Spinal cord (tissue), 9 donors: ENCODE measurements at regions not wholly inside any gene's neighbourhood (a gene's known extent, or its start where the extent isn't known, plus 50 kb on each side); places are given as distances from the start of the nearest gene placed in this dataset.
A peak's percentile ranks its signal among the peaks of the same experiment; 100 is the strongest.

Source experiments
- DNase-seq, 6 donors: peaks; one replicate each; pipeline versions ENCODE4 v3.0.0 to v3.0.0-alpha.2; 2013 to 2015; ENCODE audit warnings: low spot score in 6 of 6, low read depth in 4 of 6
- H3K27ac ChIP-seq: one replicate; pipeline ENCODE4 v1.5.1; 2013; ENCODE audit warnings: low read depth, low read length, control low read depth
- H3K27me3 ChIP-seq: one replicate; pipeline ENCODE4 v1.6.1; 2013; ENCODE audit warnings: low read length; ENCODE audit not compliant: control insufficient read depth, insufficient read depth
- H3K36me3 ChIP-seq: one replicate; pipeline ENCODE4 v1.6.1; 2013; ENCODE audit warnings: low read length; ENCODE audit not compliant: control insufficient read depth, insufficient read depth
- H3K4me1 ChIP-seq: one replicate; pipeline ENCODE4 v1.6.1; 2013; ENCODE audit warnings: low read length; ENCODE audit not compliant: control insufficient read depth, insufficient read depth
- H3K4me3 ChIP-seq: one replicate; pipeline ENCODE4 v1.5.1; 2013; ENCODE audit warnings: low read depth, low read length, control low read depth
- H3K9me3 ChIP-seq: one replicate; pipeline ENCODE4 v1.6.1; 2013; ENCODE audit warnings: low read length; ENCODE audit not compliant: control insufficient read depth, insufficient read depth
- WGBS: methylation state at CpG from one replicate; pipeline ENCODE4 v1.1.5; 2013; ENCODE audit warnings: missing lambda C conversion rate; ENCODE audit not compliant: insufficient coverage; 5-methylcytosine and 5-hydroxymethylcytosine counted together
- donor health status: healthy.

DNA sequence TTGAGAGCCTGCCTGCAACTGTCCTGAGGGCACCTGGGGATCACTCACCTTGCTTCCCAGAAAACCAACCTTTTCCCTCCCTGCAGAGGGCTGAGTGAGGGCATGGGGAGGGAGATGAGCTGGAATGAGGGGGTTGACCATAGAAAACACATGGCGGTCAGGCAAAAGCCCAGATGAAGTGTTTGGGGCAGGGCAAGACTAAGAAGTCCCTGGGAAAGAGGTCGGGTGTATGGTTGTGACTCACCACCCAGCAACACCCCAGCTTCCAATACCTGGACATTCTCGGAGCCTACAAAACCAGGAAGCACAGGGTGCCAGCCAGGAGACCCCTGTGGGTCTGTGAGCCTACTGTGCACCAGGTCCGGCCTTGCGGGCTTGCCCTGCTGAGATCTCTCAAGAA is 95.3 kb upstream of the ATP2B2 start:
- Histone ChIP-seq H3K9me3 (no peaks in the 10 kb centered on the region), H3K36me3 (peaks cover 4% of the 10 kb centered on the region), H3K27ac (peak overlapping the region; percentile 55), H3K27me3 (peaks cover 3% of the 10 kb centered on the region), H3K4me3 (no peak overlapping the region), H3K4me1 (peaks cover 53% of the 10 kb centered on the region)
- no peak for DNase-seq
- WGBS: 46% methylated on average over 4 of the region's 5 CpGs

DNA sequence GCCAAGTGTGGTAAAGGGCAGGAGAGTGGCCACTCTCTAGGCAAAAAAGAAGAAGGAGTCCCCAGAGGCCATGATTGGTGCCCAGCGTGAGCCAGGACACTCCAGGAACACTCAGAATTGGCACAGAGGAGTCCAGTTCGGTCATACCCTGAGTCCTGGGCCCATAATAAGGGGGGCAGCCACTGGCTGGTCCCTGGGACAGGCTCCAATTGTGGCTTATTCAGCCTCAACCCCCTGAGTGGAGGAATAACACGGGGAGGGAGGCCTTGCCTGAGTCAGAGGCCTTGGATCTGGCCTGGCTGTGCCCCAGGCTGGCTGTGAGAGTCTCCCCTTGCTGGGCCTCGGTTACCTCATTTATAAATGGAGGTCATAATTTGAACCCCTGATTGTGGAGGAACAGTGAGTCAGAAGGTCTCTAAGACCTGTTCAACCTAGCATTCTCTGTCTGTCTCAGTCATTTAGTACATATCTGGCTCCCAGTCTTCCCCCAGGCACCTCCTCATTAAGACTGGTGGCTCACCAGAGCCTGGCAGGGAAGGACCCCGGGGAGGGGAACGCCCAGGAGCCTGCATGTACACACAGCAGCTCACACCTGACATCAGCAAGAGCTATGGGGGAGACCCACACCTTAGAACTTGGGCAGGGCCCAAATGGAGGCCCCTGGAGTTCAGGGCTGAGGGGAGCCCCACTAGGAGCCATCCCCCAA is 95.9 kb upstream of the ATP2B2 start:
- peak in 2 of 6 donors; percentile 6 to 75 for DNase-seq
- peaks cover 53% of the 10 kb centered on the region for H3K4me1 ChIP-seq
- H3K27ac ChIP-seq: peak overlapping the region; percentile 55
- no peak overlapping the region for H3K4me3 ChIP-seq
- no peaks in the 10 kb centered on the region for H3K9me3 ChIP-seq
- peaks cover 3% of the 10 kb centered on the region for H3K27me3 ChIP-seq
- H3K36me3 ChIP-seq: peaks cover 4% of the 10 kb centered on the region
- 52% methylated on average over 6 of the region's 6 CpGs for WGBS

DNA sequence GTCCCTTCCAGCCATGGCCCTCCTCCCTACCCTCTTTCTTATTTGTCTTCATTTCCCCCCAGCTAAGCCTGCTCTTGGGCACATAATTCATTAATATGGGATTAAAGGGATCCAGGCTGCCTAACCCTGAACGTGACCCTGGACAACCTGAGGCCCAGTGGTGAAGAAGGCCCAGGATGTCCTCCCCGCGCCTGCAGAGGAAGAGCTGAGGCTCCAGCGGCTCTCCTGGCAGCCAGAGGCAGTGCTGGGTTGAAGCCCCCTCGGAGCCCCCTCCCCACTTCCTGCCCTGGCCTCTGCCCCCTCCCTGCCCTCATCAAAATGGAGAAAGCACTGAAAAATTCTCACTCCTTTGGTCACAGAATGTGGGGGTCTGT is 96.5 kb upstream of the ATP2B2 start:
- Histone ChIP-seq H3K4me1 (peaks cover 49% of the 10 kb centered on the region), H3K4me3 (no peak overlapping the region), H3K27ac (peak overlapping the region; percentile 55), H3K9me3 (no peaks in the 10 kb centered on the region), H3K27me3 (peaks cover 3% of the 10 kb centered on the region), H3K36me3 (peaks cover 4% of the 10 kb centered on the region)
- DNase-seq: no peak
- WGBS: 54% methylated on average over 5 of the region's 5 CpGs

DNA sequence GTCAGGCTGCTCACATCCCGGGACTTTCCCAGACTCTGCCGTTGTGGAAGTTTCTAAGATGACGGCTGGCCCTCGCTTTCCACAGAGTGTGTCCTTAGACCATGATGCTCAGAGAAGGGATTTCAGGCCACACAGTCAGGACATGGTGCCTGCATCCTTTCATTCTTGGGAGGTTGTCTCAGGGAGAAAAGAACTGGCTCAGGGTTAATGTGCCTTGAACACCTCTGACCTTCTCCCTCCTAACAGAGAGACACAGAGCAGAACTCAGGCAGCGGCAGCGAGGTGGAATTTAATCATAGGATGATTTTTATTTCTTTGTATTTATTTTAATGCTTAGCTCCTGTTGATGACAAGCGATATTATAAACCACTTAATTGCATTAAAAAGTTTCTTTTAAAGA is 96.9 kb upstream of the ATP2B2 start:
- Histone ChIP-seq H3K27ac (no peak overlapping the region), H3K4me1 (peaks cover 45% of the 10 kb centered on the region), H3K27me3 (peaks cover 3% of the 10 kb centered on the region), H3K36me3 (no peaks in the 10 kb centered on the region), H3K4me3 (no peak overlapping the region), H3K9me3 (no peaks in the 10 kb centered on the region)
- WGBS: 77% methylated on average over 3 of the region's 7 CpGs
- no peak for DNase-seq

DNA sequence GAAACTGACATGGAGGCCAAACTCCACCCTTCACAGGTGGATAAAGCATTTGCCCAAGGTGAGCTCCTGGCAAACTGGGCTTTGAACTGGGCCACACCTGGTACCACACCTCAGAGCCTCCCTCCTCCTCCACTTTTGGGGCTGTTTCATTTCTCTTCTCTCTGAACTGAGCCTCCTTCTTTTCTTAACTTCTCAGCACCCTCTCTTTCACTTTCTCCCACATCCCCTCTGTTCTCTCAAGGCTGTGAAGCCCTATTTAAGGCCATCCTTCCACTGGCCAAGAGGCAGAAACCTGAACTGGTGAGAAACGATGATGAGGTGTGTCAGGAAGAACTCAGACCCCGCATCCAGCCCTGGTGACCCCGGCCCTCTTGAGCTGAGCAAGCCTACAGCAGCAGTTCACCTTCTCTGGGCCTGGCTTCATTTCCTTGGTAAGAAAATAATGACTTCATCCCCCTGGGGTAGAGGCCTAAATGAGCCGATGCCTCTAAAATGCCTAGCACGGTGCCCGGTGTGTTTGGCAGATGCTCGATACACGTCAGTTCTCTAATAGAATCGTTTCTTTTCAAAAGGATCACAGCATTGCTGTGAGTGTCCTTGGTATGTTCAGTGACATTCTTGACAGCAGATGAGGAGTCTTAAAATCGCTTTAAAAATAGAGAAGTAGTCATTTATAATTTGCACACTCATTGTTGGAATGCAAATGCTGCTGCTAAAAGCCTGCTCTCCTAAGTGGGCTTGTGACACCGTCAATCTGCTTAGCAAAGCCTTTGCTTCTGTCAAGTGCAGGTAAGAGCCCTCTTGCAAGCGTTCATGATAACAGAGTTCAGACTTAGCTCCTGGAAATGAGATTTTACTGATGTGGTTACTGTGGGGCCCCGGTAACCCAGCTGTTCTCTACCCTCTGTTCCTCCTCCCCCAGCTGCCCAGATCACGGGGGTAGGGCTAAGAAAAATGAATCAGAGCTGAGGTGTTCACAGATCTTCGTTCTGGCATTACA is 97.7 kb upstream of the ATP2B2 start:
- no peak overlapping the region for H3K27ac ChIP-seq
- H3K27me3 ChIP-seq: peaks cover 3% of the 10 kb centered on the region
- WGBS: 63% methylated on average over 8 of the region's 15 CpGs
- peaks cover 45% of the 10 kb centered on the region for H3K4me1 ChIP-seq
- H3K9me3 ChIP-seq: no peaks in the 10 kb centered on the region
- peak in 2 of 6 donors; percentile 16 to 45 for DNase-seq
- H3K4me3 ChIP-seq: no peak overlapping the region
- H3K36me3 ChIP-seq: no peaks in the 10 kb centered on the region

DNA sequence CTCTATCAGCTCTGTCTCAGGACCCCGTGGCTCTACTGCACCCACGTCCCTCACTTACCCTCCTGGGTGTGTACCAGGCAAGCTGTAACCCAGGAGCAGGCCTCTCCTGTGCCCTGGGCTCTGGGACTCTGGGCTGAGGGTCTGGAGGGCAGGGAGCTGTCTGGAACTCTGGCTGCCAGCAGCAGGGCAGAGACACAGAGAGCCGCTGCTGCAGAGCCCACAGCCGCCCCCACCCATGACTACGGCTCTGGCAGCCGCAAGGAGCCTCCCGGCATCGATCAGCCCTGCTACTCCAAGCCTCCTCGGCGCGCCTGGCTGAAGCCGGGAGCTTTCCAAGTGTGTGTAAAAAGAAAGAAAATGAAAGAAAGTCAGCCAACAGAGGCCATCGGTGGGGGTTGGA is 103.7 kb upstream of the ATP2B2 start:
- DNase-seq: peak in 3 of 6 donors; percentile 39 to 78 (median 72)
- Histone ChIP-seq H3K9me3 (no peaks in the 10 kb centered on the region), H3K4me3 (no peak overlapping the region), H3K27ac (peak overlapping the region; percentile 50), H3K4me1 (peaks cover 13% of the 10 kb centered on the region), H3K36me3 (no peaks in the 10 kb centered on the region), H3K27me3 (no peaks in the 10 kb centered on the region)
- 25% methylated on average over 13 of the region's 13 CpGs for WGBS

DNA sequence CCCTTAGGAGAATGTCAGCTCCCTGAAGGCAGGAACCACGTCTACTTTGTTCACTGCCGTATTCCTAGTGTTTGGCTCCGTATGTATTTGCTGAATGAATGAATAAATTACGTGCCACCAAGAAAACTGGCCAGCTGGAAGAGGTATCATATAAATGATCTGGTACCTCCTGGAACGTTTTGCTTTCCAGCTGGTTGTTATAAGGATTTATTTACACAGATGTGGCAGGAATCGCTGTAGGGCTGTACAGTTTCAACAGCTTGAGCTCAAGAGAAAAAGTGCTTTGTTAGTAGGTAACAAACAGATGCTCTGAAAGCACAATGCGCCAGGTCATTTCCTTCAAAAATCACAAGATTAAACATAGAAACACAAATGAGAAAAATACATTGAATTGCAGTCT is 108.8 kb upstream of the ATP2B2 start:
- peak in 1 of 6 donors; percentile 79 for DNase-seq
- H3K36me3 ChIP-seq: peaks cover 2% of the 10 kb centered on the region
- H3K4me1 ChIP-seq: peaks cover 7% of the 10 kb centered on the region
- 41% methylated on average over 3 of the region's 7 CpGs for WGBS
- H3K9me3 ChIP-seq: no peaks in the 10 kb centered on the region
- H3K27ac ChIP-seq: no peak overlapping the region
- H3K27me3 ChIP-seq: no peaks in the 10 kb centered on the region
- no peak overlapping the region for H3K4me3 ChIP-seq

DNA sequence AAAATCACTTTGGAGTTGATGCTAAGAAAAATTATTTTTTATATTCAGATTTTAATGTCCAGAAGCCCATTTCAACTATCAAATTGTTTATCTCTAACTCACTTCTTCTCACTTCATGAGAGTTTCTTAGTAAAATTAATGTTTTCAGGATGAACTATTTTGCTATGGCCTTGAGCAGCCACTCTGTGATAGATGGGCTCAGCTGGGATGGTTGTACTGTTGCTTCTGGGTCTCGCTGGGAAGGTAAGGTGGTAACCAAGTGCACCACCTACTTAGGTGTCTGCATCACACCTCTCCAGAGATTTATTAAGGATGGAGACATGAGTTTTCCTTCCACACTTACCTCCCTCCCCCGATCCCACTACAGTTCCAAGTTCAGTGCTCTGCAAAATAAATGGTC is 110.3 kb upstream of the ATP2B2 start:
- H3K4me1 ChIP-seq: peaks cover 12% of the 10 kb centered on the region
- H3K27me3 ChIP-seq: no peaks in the 10 kb centered on the region
- H3K36me3 ChIP-seq: peaks cover 2% of the 10 kb centered on the region
- DNase-seq: no peak
- no peaks in the 10 kb centered on the region for H3K9me3 ChIP-seq
- H3K4me3 ChIP-seq: no peak overlapping the region
- WGBS: no CpG with 5 or more reads among the region's 2 CpGs
- no peak overlapping the region for H3K27ac ChIP-seq

DNA sequence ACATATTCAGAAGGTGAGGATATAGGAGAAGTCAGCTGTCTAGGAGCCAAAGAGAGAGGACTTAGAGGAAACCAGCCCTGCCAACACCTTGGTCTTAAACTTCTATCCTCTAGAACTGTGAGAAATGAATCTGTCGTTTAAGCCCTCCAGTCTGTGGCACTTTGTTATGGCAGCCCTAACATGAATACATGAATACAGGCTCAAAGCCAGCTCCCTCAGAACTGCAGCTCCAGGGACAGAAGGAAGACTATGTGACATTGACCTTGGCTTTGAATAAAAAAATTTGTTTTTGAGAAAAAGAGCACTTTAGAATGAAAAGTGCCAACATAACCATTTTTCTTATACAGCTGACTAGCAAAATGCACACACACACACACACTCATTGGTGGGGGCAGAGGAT is 110.9 kb upstream of the ATP2B2 start:
- Histone ChIP-seq H3K36me3 (peaks cover 2% of the 10 kb centered on the region), H3K4me1 (peaks cover 12% of the 10 kb centered on the region), H3K27ac (no peak overlapping the region), H3K27me3 (no peaks in the 10 kb centered on the region), H3K4me3 (no peak overlapping the region), H3K9me3 (no peaks in the 10 kb centered on the region)
- peak in 1 of 6 donors; percentile 64 for DNase-seq
- no CpG with 5 or more reads among the region's 1 CpG for WGBS
